BE2C (cell line): ENCODE measurements at regions not wholly inside any gene's neighbourhood (a gene's known extent, or its start where the extent isn't known, plus 50 kb on each side); places are given as distances from the start of the nearest gene placed in this dataset.

Experiments used
- DNase-seq: peaks from one replicate; pipeline ENCODE4 v3.0.0-alpha.2; 2020
- H3K27me3 ChIP-seq: fragments of 250-450 bp; sonication (Bioruptor Pico); 2 replicates; pipeline ENCODE4 v1.5.1; 2020; ENCODE audit warnings: mild to moderate bottlenecking
- H3K36me3 ChIP-seq: fragments of 250-450 bp; sonication (Bioruptor Pico); 2 replicates; pipeline ENCODE4 v1.5.1; 2020; ENCODE audit warnings: mild to moderate bottlenecking
- H3K4me1 ChIP-seq: fragments of 250-450 bp; sonication (Bioruptor Pico); 2 replicates; pipeline ENCODE4 v1.5.1; 2020
- H3K4me3 ChIP-seq: 2 replicates; pipeline ENCODE4 v1.5.1; 2011; ENCODE audit warnings: low read depth, low read length
- H3K9me3 ChIP-seq: fragments of 250-450 bp; sonication (Bioruptor Pico); 2 replicates; pipeline ENCODE4 v1.5.1; 2020
- CTCF ChIP-seq: IDR thresholded peaks from 2 replicates; pipeline ENCODE4 v1.5.1; 2012; ENCODE audit warnings: mild to moderate bottlenecking, low read depth, low read length

GRCh38 chr2:221850076-221850475, 278.0 kb upstream of the EPHA4 start:
- H3K9me3 ChIP-seq, result no peaks in the 10 kb centered on the region
- no peaks in the 10 kb centered on the region for H3K27me3 ChIP-seq
- no peaks in the 10 kb centered on the region for H3K36me3 ChIP-seq
- DNase-seq, result no peak
- TF ChIP-seq CTCF, result no peak
- no peaks in the 10 kb centered on the region for H3K4me1 ChIP-seq
- no peak overlapping the region for H3K4me3 ChIP-seq

- Histone ChIP-seq H3K9me3 (no peaks in the 10 kb centered on the region), H3K27me3 (no peaks in the 10 kb centered on the region), H3K4me3 (no peak overlapping the region), H3K36me3 (no peaks in the 10 kb centered on the region), H3K4me1 (no peaks in the 10 kb centered on the region)
- DNase-seq, result no peak
- no peak for TF ChIP-seq CTCF
Observed at GRCh38 chr2:221848286-221848685, 276.2 kb upstream of the EPHA4 start.

GRCh38 chr2:221845021-221845365, 272.9 kb upstream of the EPHA4 start:
- DNase-seq, result no peak
- Histone ChIP-seq H3K4me3 (no peak overlapping the region), H3K4me1 (no peaks in the 10 kb centered on the region), H3K9me3 (no peaks in the 10 kb centered on the region), H3K27me3 (no peaks in the 10 kb centered on the region), H3K36me3 (no peaks in the 10 kb centered on the region)
- no peak for TF ChIP-seq CTCF

GRCh38 chr2:221844212-221845020, 272.3 kb upstream of the EPHA4 start:
- no peaks in the 10 kb centered on the region for H3K9me3 ChIP-seq
- no peaks in the 10 kb centered on the region for H3K36me3 ChIP-seq
- no peaks in the 10 kb centered on the region for H3K27me3 ChIP-seq
- no peak for TF ChIP-seq CTCF
- H3K4me1 ChIP-seq, result no peaks in the 10 kb centered on the region
- H3K4me3 ChIP-seq, result no peak overlapping the region
- no peak for DNase-seq

GRCh38 chr2:221836095-221836494, 264.0 kb upstream of the EPHA4 start:
- Histone ChIP-seq H3K36me3 (no peaks in the 10 kb centered on the region), H3K4me1 (no peaks in the 10 kb centered on the region), H3K4me3 (no peak overlapping the region), H3K27me3 (no peaks in the 10 kb centered on the region), H3K9me3 (no peaks in the 10 kb centered on the region)
- no peak for DNase-seq
- no peak for TF ChIP-seq CTCF

GRCh38 chr2:221833966-221834365, 261.9 kb upstream of the EPHA4 start:
- no peaks in the 10 kb centered on the region for H3K36me3 ChIP-seq
- H3K4me3 ChIP-seq, result no peak overlapping the region
- no peak for TF ChIP-seq CTCF
- no peak for DNase-seq
- no peaks in the 10 kb centered on the region for H3K9me3 ChIP-seq
- H3K27me3 ChIP-seq, result no peaks in the 10 kb centered on the region
- no peaks in the 10 kb centered on the region for H3K4me1 ChIP-seq
